Erythroblast (primary cell): ENCODE measurements at regions not wholly inside any gene's neighbourhood (a gene's known extent, or its start where the extent isn't known, plus 50 kb on each side); places are given as distances from the start of the nearest gene placed in this dataset.

Source experiments
- GATA1 ChIP-seq: IDR thresholded peaks from 2 replicates; pipeline ENCODE4 v1.6.1; 2011; ENCODE audit warnings: low read depth, mild to moderate bottlenecking, control low read depth, low read length, moderate library complexity
- POLR2A ChIP-seq: IDR thresholded peaks from 2 replicates; pipeline ENCODE4 v1.6.1; 2011; ENCODE audit warnings: mild to moderate bottlenecking, low read length

DNA sequence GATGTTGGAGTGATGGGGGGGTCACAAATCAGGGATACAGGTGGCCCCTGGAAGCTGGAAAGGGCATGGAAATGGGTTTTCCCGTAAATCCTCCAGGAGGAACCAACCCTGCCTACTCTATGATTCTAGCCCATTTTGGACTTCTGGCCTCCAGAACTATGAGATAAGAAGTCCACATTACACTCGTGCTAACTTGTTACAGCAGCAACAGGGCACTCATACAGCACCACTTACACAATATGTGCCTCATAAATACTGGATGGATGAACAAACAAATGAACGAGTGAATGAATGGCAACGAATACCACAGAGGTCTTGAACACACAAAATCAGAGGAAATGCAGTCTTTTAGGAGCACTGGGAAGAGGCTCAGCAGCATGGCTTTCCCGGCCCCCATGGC is 531.3 kb downstream of the NPHP4 start:
- no peak for TF ChIP-seq POLR2A
- TF ChIP-seq GATA1, result no peak
